ENCODE measurements at regions not wholly inside any gene's neighbourhood (a gene's known extent, or its start where the extent isn't known, plus 50 kb on each side); places are given as distances from the start of the nearest gene placed in this dataset.
"Not testable (repeated sequence)": the region's sequence is repeated elsewhere in the genome, so short reads cannot be mapped to it uniquely, and the experiment has no call there.

DNA sequence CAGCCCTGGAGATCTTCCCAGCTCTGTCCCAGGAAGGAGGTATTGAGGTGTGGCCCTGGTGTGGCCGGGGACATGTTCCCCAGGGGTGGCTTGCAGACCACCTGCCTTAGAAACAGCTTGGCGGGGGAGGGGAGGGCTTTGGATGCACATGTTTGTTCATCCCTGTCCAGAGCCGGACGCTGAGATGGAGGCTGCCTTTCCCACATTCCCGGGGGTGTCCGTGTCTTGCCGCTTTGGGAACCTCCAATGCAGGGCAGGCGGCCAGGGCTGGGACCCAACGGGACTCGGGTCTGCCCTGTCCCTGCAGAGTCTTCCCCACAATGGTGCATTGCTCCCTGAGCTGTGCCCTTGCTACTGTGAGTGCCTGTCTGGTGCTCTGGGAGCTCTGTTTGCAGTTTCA lies 319.5 kb upstream of the SFSWAP start:
- TF ChIP-seq ZFX (IDR thresholded peaks at IDR 0.05): no peak
- no peak for TF ChIP-seq CTCF (conservative IDR thresholded peaks at IDR 0.05)
- H3K27ac ChIP-seq: no peak overlapping the region

- H3K27ac ChIP-seq: not testable (repeated sequence)
Observed at GRCh38 chr12:131394752-131395151, 316.1 kb upstream of the SFSWAP start.

- not testable (repeated sequence) for H3K27ac ChIP-seq
Observed at GRCh38 chr12:131395209-131395684, 315.6 kb upstream of the SFSWAP start.

- no peak overlapping the region for H3K27ac ChIP-seq
- TF ChIP-seq CTCF (conservative IDR thresholded peaks at IDR 0.05): no peak
Observed at GRCh38 chr12:131395971-131396573, 314.8 kb upstream of the SFSWAP start.

DNA sequence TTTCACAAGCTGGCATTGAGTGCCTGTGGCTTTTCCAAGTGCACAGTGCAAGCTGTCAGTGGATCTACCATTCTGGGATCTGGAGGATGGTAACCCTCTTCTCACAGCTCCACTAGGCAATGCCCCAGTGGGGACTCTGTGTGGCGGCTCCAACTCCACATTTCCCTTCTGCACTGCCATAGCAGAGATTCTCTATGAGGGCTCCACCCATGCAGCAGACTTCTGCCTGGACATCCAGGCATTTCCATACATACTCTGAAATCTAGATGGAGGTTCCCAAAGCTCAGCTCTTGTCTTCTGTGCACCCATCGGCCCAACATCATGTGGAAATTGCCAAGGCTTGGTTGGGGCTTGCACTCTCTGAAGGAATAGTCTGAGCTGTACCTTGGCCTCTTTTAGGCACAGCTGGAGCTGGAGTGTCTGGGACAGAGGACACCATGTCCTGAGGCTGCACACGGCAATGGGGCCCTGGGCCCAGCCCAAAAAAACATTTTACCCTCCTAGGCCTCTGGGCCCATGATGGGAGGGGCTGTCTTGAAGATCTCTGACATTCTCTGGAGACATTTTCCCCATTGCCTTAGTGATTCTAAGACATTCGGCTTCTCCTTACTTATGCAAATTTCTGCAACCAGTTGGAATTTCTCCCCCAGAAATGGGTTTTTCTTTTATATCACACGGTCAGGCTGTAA lies 313.3 kb upstream of the SFSWAP start:
- TF ChIP-seq ZFX (IDR thresholded peaks at IDR 0.05) (no peak), CTCF (conservative IDR thresholded peaks at IDR 0.05) (no peak)
- H3K27ac ChIP-seq: no peak overlapping the region

GRCh38 chr12:131399000-131399399 lies 311.9 kb upstream of the SFSWAP start:
- TF ChIP-seq ZFX (IDR thresholded peaks at IDR 0.05) (no peak), CTCF (conservative IDR thresholded peaks at IDR 0.05) (no peak)
- H3K27ac ChIP-seq: no peak overlapping the region

- not testable (repeated sequence) for H3K27ac ChIP-seq
Observed at GRCh38 chr12:131400668-131401294, 310.1 kb upstream of the SFSWAP start.

GRCh38 chr12:131401907-131402633 lies 308.8 kb upstream of the SFSWAP start:
- H3K27ac ChIP-seq: not testable (repeated sequence)

- TF ChIP-seq CTCF (conservative IDR thresholded peaks at IDR 0.05) (no peak), ZFX (IDR thresholded peaks at IDR 0.05) (no peak)
- no peak overlapping the region for H3K27ac ChIP-seq
Observed at GRCh38 chr12:131402781-131403396, 308.0 kb upstream of the SFSWAP start.
